ENCODE measurements at regions not wholly inside any gene's neighbourhood (a gene's known extent, or its start where the extent isn't known, plus 50 kb on each side); places are given as distances from the start of the nearest gene placed in this dataset.

GRCh38 chr3:132964266-132964665 lies 73.9 kb upstream of the TMEM108 start:
- Histone ChIP-seq H3K36me3 (ENCODE audit: control insufficient read depth in 4 of 4, insufficient read depth in 4 of 4, low read length in 4 of 4) (no peaks in the 10 kb centered on the region), H3K4me1 (ENCODE audit: control insufficient read depth in 5 of 5, insufficient read depth in 5 of 5, low read length in 5 of 5) (no peaks in the 10 kb centered on the region), H3K27ac (ENCODE audit: low read depth in 1 of 2, low read length in 1 of 2) (no peak overlapping the region), H3K9ac (ENCODE audit: insufficient read depth in 1 of 2, low read length in 2 of 2) (no peak overlapping the region), H3K27me3 (ENCODE audit: control insufficient read depth in 3 of 3, insufficient read depth in 3 of 3, low read length in 2 of 3) (no peaks in the 10 kb centered on the region), H3K9me3 (ENCODE audit: control insufficient read depth in 4 of 4, insufficient read depth in 3 of 4, low read length in 3 of 4) (no peaks in the 10 kb centered on the region), H3K4me3 (no peak overlapping the region)
- ATAC-seq (ENCODE audit: insufficient read depth, low FRiP score) (no peak), DNase-seq (peak in 2 of 3 donors; percentile 28 to 38)
- no peak for TF ChIP-seq CTCF (IDR thresholded peaks at IDR 0.05; ENCODE audit: control extremely low read depth, extremely low read depth)
- 38 to 41% methylated on average over 3 of the region's 3 CpGs for WGBS, 2 donors

- DNase-seq (no peak), ATAC-seq (ENCODE audit: insufficient read depth, low FRiP score) (no peak)
- H3K36me3 ChIP-seq (ENCODE audit: control insufficient read depth in 4 of 4, insufficient read depth in 4 of 4, low read length in 4 of 4) = no peaks in the 10 kb centered on the region
- H3K9me3 ChIP-seq (ENCODE audit: control insufficient read depth in 4 of 4, insufficient read depth in 3 of 4, low read length in 3 of 4) = no peaks in the 10 kb centered on the region
- no peaks in the 10 kb centered on the region for H3K4me1 ChIP-seq (ENCODE audit: control insufficient read depth in 5 of 5, insufficient read depth in 5 of 5, low read length in 5 of 5)
- no peak for TF ChIP-seq CTCF (IDR thresholded peaks at IDR 0.05; ENCODE audit: control extremely low read depth, extremely low read depth)
- no peak overlapping the region for H3K9ac ChIP-seq (ENCODE audit: insufficient read depth in 1 of 2, low read length in 2 of 2)
- H3K27me3 ChIP-seq (ENCODE audit: control insufficient read depth in 3 of 3, insufficient read depth in 3 of 3, low read length in 2 of 3) = no peaks in the 10 kb centered on the region
- no peak overlapping the region for H3K4me3 ChIP-seq
- no peak overlapping the region for H3K27ac ChIP-seq (ENCODE audit: low read depth in 1 of 2, low read length in 1 of 2)
- 66 to 69% methylated on average over 2 of the region's 2 CpGs for whole genome bisulfite sequencing, 2 donors
Observed at GRCh38 chr3:132963786-132964185, 74.4 kb upstream of the TMEM108 start.

GRCh38 chr3:132961991-132962390 lies 76.2 kb upstream of the TMEM108 start:
- Histone ChIP-seq H3K4me3 (no peak overlapping the region), H3K27ac (ENCODE audit: low read depth in 1 of 2, low read length in 1 of 2) (no peak overlapping the region), H3K4me1 (ENCODE audit: control insufficient read depth in 5 of 5, insufficient read depth in 5 of 5, low read length in 5 of 5) (no peaks in the 10 kb centered on the region), H3K27me3 (ENCODE audit: control insufficient read depth in 3 of 3, insufficient read depth in 3 of 3, low read length in 2 of 3) (no peaks in the 10 kb centered on the region), H3K36me3 (ENCODE audit: control insufficient read depth in 4 of 4, insufficient read depth in 4 of 4, low read length in 4 of 4) (no peaks in the 10 kb centered on the region), H3K9me3 (ENCODE audit: control insufficient read depth in 4 of 4, insufficient read depth in 3 of 4, low read length in 3 of 4) (no peaks in the 10 kb centered on the region), H3K9ac (ENCODE audit: insufficient read depth in 1 of 2, low read length in 2 of 2) (no peak overlapping the region)
- TF ChIP-seq CTCF (IDR thresholded peaks at IDR 0.05; ENCODE audit: control extremely low read depth, extremely low read depth) = no peak
- DNase-seq = no peak
- ATAC-seq (ENCODE audit: insufficient read depth, low FRiP score) = no peak
- 95 to 96% methylated on average over 1 of the region's 1 CpG for WGBS, 2 donors

GRCh38 chr3:132953683-132954082 lies 84.5 kb upstream of the TMEM108 start:
- 88 to 96% methylated on average over 1 of the region's 1 CpG for WGBS, 2 donors
- no peak for TF ChIP-seq CTCF (IDR thresholded peaks at IDR 0.05; ENCODE audit: control extremely low read depth, extremely low read depth)
- no peaks in the 10 kb centered on the region for H3K4me1 ChIP-seq (ENCODE audit: control insufficient read depth in 5 of 5, insufficient read depth in 5 of 5, low read length in 5 of 5)
- no peak for DNase-seq
- no peaks in the 10 kb centered on the region for H3K36me3 ChIP-seq (ENCODE audit: control insufficient read depth in 4 of 4, insufficient read depth in 4 of 4, low read length in 4 of 4)
- H3K9me3 ChIP-seq (ENCODE audit: control insufficient read depth in 4 of 4, insufficient read depth in 3 of 4, low read length in 3 of 4) = peaks cover 0 to 2% (median 0%) of the 10 kb centered on the region in 4 donors
- ATAC-seq (ENCODE audit: insufficient read depth, low FRiP score) = no peak
- peaks cover 0 to 3% (median 0%) of the 10 kb centered on the region in 3 donors for H3K27me3 ChIP-seq (ENCODE audit: control insufficient read depth in 3 of 3, insufficient read depth in 3 of 3, low read length in 2 of 3)
- H3K27ac ChIP-seq (ENCODE audit: low read depth in 1 of 2, low read length in 1 of 2) = no peak overlapping the region
- H3K4me3 ChIP-seq = no peak overlapping the region
- no peak overlapping the region for H3K9ac ChIP-seq (ENCODE audit: insufficient read depth in 1 of 2, low read length in 2 of 2)
